ENCODE measurements at regions not wholly inside any gene's neighbourhood (a gene's known extent, or its start where the extent isn't known, plus 50 kb on each side); places are given as distances from the start of the nearest gene placed in this dataset.
"Not testable (repeated sequence)": the region's sequence is repeated elsewhere in the genome, so short reads cannot be mapped to it uniquely, and the experiment has no call there.

GRCh38 chr1:149390173-149390926 is 84.5 kb upstream of the NBPF19 start:
- H3K27me3 ChIP-seq, H3K4me1 ChIP-seq, H3K9me3 ChIP-seq, H3K36me3 ChIP-seq: not testable (repeated sequence)
- Histone ChIP-seq H3K4me3 (peak overlapping the region; percentile 38 to 58 (median 46)), H3K27ac (peak overlapping the region in 3 of 4 donors; percentile 75 to 79 (median 76))
- TF ChIP-seq POLR2AphosphoS5 (IDR thresholded peaks at IDR 0.05) (peak; percentile 22 to 61), POLR2A (IDR thresholded peaks at IDR 0.05) (peak in 2 of 4 donors; percentile 50 to 86)
- WGBS, 2 donors, result 0% methylated on average over 1 of the region's 69 CpGs; no CpG with 5 or more reads in 1 of the 2 donors
- ATAC-seq (ENCODE audit: low FRiP score in 2 of 2) (peak; percentile 89 to 96), DNase-seq (peak; percentile 83 to 89)

- peak overlapping the region; percentile 38 to 58 (median 46) for H3K4me3 ChIP-seq
- ATAC-seq (ENCODE audit: low FRiP score in 2 of 2), result peak in 1 of 2 donors; percentile 31
- H3K36me3 ChIP-seq, DNase-seq, H3K9me3 ChIP-seq, H3K27me3 ChIP-seq, H3K4me1 ChIP-seq: not testable (repeated sequence)
- WGBS, 2 donors, result no CpG with 5 or more reads among the region's 43 CpGs
- H3K27ac ChIP-seq, result peak overlapping the region in 3 of 4 donors; percentile 75 to 79 (median 76)
These were observed 83.9 kb upstream of the NBPF19 start for GRCh38 chr1:149390931-149391330.

GRCh38 chr1:149395802-149396201 is 79.0 kb upstream of the NBPF19 start:
- DNase-seq; H3K4me1 ChIP-seq; H3K36me3 ChIP-seq; H3K9me3 ChIP-seq; H3K27me3 ChIP-seq; H3K4me3 ChIP-seq; ATAC-seq (ENCODE audit: low FRiP score in 2 of 2); H3K27ac ChIP-seq: not testable (repeated sequence)
- WGBS, 2 donors, result 82 to 100% methylated on average over 2 of the region's 2 CpGs

- H3K36me3 ChIP-seq; DNase-seq; ATAC-seq (ENCODE audit: low FRiP score in 2 of 2); H3K27me3 ChIP-seq; H3K4me1 ChIP-seq; H3K4me3 ChIP-seq; H3K27ac ChIP-seq; H3K9me3 ChIP-seq: not testable (repeated sequence)
- WGBS, 2 donors, result 0 to 65% methylated on average over 1 to 6 of the region's 6 CpGs
These were observed 76.3 kb upstream of the NBPF19 start for GRCh38 chr1:149398527-149398926.

- not testable (repeated sequence) for H3K36me3 ChIP-seq; H3K4me3 ChIP-seq; H3K4me1 ChIP-seq; H3K27me3 ChIP-seq; ATAC-seq (ENCODE audit: low FRiP score in 2 of 2); H3K9me3 ChIP-seq; DNase-seq
- peak overlapping the region in 1 of 4 donors; percentile 35 for H3K27ac ChIP-seq
These were observed 66.4 kb upstream of the NBPF19 start for GRCh38 chr1:149408404-149408803.

GRCh38 chr1:149415373-149415772 is 59.5 kb upstream of the NBPF19 start:
- WGBS, 2 donors, result no CpG with 5 or more reads among the region's 1 CpG

GRCh38 chr1:149418782-149419181 is 56.1 kb upstream of the NBPF19 start:
- not testable (repeated sequence) for H3K4me3 ChIP-seq; ATAC-seq (ENCODE audit: low FRiP score in 2 of 2); H3K36me3 ChIP-seq; H3K27me3 ChIP-seq; DNase-seq; H3K4me1 ChIP-seq; H3K9me3 ChIP-seq; H3K27ac ChIP-seq
- 88 to 100% methylated on average over 3 of the region's 3 CpGs for WGBS, 2 donors

More at GRCh38 chr1:149415373-149415772, 59.5 kb upstream of the NBPF19 start:
- not testable (repeated sequence) for H3K27me3 ChIP-seq; H3K27ac ChIP-seq; DNase-seq; H3K4me3 ChIP-seq; H3K9me3 ChIP-seq; H3K4me1 ChIP-seq; H3K36me3 ChIP-seq; ATAC-seq (ENCODE audit: low FRiP score in 2 of 2)

- not testable (repeated sequence) for ATAC-seq (ENCODE audit: low FRiP score in 2 of 2); DNase-seq
These were observed 51.7 kb upstream of the NBPF19 start for GRCh38 chr1:149423122-149423521.

More at GRCh38 chr1:149423122-149423521, 51.7 kb upstream of the NBPF19 start:
- H3K36me3 ChIP-seq, H3K9me3 ChIP-seq, H3K4me1 ChIP-seq, H3K27ac ChIP-seq, H3K4me3 ChIP-seq, H3K27me3 ChIP-seq: not testable (repeated sequence)
- WGBS, 2 donors, result 48 to 85% methylated on average over 4 to 5 of the region's 5 CpGs

Small RNA genes in the stretch of these regions (small RNA-seq; reads per million reads assigned to genes)
- gene RF00100 (68.0 to 418 (median 154) reads per million in 4 donors), gene RNU1-59P (0 reads per million in 4 donors)
